Hepatocyte (in vitro differentiated cells): ENCODE measurements at regions not wholly inside any gene's neighbourhood (a gene's known extent, or its start where the extent isn't known, plus 50 kb on each side); places are given as distances from the start of the nearest gene placed in this dataset.

Experiments
- DNase-seq: peaks from one replicate; pipeline ENCODE4 v3.0.0-alpha.2; 2016; ENCODE audit warnings: low spot score
- H2AFZ ChIP-seq: fragments of 200-600 bp; sonication (generic); 2 replicates; pipeline ENCODE4 v1.6.0; 2016; ENCODE audit warnings: antibody characterized with exemption, mild to moderate bottlenecking
- H3K27ac ChIP-seq: fragments of 200-600 bp; sonication (generic); 2 replicates; pipeline ENCODE4 v1.5.1; 2016; ENCODE audit warnings: mild to moderate bottlenecking
- H3K27me3 ChIP-seq: fragments of 200-600 bp; sonication (generic); 2 replicates; pipeline ENCODE4 v1.6.1; 2016
- H3K36me3 ChIP-seq: fragments of 200-600 bp; sonication (generic); replicated peaks from 2 replicates; pipeline ENCODE4 v1.5.1; 2016; ENCODE audit warnings: low read depth; ENCODE audit not compliant: insufficient read depth
- H3K4me1 ChIP-seq: fragments of 200-600 bp; sonication (generic); 2 replicates; pipeline ENCODE4 v1.5.1; 2016; ENCODE audit warnings: mild to moderate bottlenecking, moderate library complexity; ENCODE audit not compliant: insufficient read depth
- H3K4me2 ChIP-seq: fragments of 200-600 bp; sonication (generic); 2 replicates; pipeline ENCODE4 v1.6.0; 2016
- H3K4me3 ChIP-seq: fragments of 200-600 bp; sonication (generic); 2 replicates; pipeline ENCODE4 v1.5.1; 2016; ENCODE audit warnings: mild to moderate bottlenecking
- H3K79me2 ChIP-seq: fragments of 200-600 bp; sonication (generic); 2 replicates; pipeline ENCODE4 v1.6.0; 2017; ENCODE audit warnings: mild to moderate bottlenecking
- H3K9me2 ChIP-seq: fragments of 200-600 bp; sonication (generic); replicated peaks from 2 replicates; pipeline ENCODE4 v1.6.0; 2017; ENCODE audit warnings: mild to moderate bottlenecking; ENCODE audit not compliant: insufficient read depth
- H3K9me3 ChIP-seq: fragments of 200-600 bp; sonication (generic); 2 replicates; pipeline ENCODE4 v1.5.1; 2016; ENCODE audit warnings: low read depth, mild to moderate bottlenecking
- H4K20me1 ChIP-seq: fragments of 200-600 bp; sonication (generic); 2 replicates; pipeline ENCODE4 v1.6.0; 2016; ENCODE audit warnings: mild to moderate bottlenecking; ENCODE audit not compliant: insufficient read depth, poor library complexity, severe bottlenecking
- EZH2 ChIP-seq: fragments of 200-600 bp; sonication (generic); IDR thresholded peaks from 2 replicates; pipeline ENCODE4 v1.6.1; 2016; ENCODE audit warnings: antibody characterized with exemption, mild to moderate bottlenecking, borderline replicate concordance
- EZH2phosphoT487 ChIP-seq: fragments of 200-600 bp; sonication (generic); IDR thresholded peaks from one replicate; pipeline ENCODE4 v1.6.1; 2018; ENCODE audit warnings: antibody characterized with exemption, mild to moderate bottlenecking, low read depth, moderate library complexity; ENCODE audit not compliant: unreplicated experiment, severe bottlenecking
- WGBS: methylation state at CpG from one replicate; pipeline ENCODE4 v1.1.6; 2016; ENCODE audit warnings: low lambda C conversion rate; ENCODE audit errors: missing lambda C conversion rate; 5-methylcytosine and 5-hydroxymethylcytosine counted together
- TF ChIP-seq, protein P1 (sequence below): fragments of 200-600 bp; sonication (generic); IDR thresholded peaks from 2 replicates; pipeline ENCODE4 v1.5.1; 2016; ENCODE audit warnings: antibody characterized with exemption, mild to moderate bottlenecking; ENCODE audit not compliant: poor library complexity

DNA sequence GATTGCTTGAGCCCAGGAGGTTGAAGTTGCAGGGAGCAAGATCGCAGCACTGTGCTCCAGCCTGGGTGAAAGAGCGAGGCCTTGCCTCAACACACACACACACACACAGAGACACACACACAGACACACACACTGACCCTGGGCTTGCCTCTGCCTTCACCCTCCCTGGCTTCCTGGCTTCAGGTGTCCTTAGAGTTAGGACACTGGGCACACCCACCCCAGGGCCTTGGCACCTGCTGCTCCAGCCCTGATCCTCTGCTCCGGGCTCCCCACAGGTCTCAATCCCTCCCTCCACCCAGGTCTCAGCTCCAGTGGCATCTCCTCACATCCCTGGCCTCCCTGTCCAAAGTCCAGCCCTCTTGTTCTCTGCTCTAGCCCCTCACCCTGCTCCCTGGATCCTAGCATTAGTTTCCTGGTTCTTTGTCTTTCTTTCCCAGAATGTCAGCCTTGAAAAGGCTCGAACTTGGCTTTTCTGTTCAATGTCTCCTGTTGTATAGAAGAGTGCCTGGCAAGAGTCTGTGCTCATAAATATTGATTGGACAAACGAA is 212.9 kb downstream of the C9orf50 start:
- H3K4me3 ChIP-seq = no peak overlapping the region
- DNase-seq = no peak
- no peak overlapping the region for H2AFZ ChIP-seq
- WGBS = 70% methylated on average over 5 of the region's 5 CpGs
- H3K9me3 ChIP-seq = no peaks in the 10 kb centered on the region
- H3K27ac ChIP-seq = peak overlapping the region; percentile 91
- H3K4me2 ChIP-seq = peak overlapping the region; percentile 35
- H3K4me1 ChIP-seq = peaks cover 61% of the 10 kb centered on the region
- no peaks in the 10 kb centered on the region for H3K79me2 ChIP-seq
- no peaks in the 10 kb centered on the region for H3K9me2 ChIP-seq
- no peaks in the 10 kb centered on the region for H3K27me3 ChIP-seq
- no peaks in the 10 kb centered on the region for H4K20me1 ChIP-seq
- H3K36me3 ChIP-seq = no peaks in the 10 kb centered on the region
- TF ChIP-seq, protein P1, sequence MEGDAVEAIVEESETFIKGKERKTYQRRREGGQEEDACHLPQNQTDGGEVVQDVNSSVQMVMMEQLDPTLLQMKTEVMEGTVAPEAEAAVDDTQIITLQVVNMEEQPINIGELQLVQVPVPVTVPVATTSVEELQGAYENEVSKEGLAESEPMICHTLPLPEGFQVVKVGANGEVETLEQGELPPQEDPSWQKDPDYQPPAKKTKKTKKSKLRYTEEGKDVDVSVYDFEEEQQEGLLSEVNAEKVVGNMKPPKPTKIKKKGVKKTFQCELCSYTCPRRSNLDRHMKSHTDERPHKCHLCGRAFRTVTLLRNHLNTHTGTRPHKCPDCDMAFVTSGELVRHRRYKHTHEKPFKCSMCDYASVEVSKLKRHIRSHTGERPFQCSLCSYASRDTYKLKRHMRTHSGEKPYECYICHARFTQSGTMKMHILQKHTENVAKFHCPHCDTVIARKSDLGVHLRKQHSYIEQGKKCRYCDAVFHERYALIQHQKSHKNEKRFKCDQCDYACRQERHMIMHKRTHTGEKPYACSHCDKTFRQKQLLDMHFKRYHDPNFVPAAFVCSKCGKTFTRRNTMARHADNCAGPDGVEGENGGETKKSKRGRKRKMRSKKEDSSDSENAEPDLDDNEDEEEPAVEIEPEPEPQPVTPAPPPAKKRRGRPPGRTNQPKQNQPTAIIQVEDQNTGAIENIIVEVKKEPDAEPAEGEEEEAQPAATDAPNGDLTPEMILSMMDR = no peak
- TF ChIP-seq EZH2phosphoT487 (no peak), EZH2 (no peak)

DNA sequence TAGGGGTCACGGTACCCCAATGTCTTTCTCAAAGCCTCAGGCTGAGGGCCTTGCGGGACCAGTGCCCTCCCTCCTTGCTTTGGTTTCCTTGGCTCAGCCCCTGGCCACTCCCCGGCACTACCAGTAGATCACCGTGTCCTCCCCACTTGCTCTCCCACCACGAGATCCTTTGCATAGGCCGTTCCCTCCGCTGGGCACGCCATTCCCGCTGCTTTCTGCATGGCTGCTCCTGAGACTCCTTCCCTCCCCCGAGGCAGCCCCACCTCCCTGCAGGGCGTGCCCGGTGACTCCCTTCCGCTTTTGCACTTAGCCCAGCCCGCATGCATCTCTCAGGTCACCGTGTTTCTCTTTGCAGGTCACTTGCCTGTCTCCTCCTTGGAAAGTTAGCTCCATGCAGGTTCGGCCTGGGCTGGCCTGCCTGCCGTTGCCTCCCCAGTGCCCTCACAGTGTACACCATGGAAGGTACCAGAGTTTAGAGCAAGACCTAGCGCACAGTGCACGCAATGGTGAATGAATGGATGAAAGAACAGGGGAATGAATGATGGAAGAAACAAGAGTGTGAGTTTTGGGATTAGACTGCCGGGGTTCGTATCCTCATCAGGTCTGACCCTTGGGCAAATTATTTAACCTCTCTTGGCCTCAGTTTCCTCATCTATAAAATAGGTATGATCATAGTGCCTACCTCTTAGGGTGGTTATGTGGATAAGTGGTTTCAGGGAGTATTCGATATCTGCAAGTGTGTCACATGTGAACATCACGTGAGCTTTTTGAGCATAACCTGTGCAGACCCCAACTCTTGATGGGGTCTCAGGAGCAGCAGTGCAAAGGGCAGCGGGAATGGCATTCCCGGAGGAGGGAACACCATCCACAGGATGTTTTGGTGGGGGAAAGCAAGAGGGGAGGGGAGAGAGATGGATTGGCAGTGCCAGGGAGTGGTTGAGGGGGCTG is 214.3 kb downstream of the C9orf50 start:
- peaks cover 60% of the 10 kb centered on the region for H3K4me1 ChIP-seq
- WGBS = 88% methylated on average over 25 of the region's 25 CpGs
- no peaks in the 10 kb centered on the region for H3K9me2 ChIP-seq
- no peaks in the 10 kb centered on the region for H3K9me3 ChIP-seq
- H3K36me3 ChIP-seq = no peaks in the 10 kb centered on the region
- H3K79me2 ChIP-seq = no peaks in the 10 kb centered on the region
- H4K20me1 ChIP-seq = no peaks in the 10 kb centered on the region
- no peak for DNase-seq
- H3K4me3 ChIP-seq = no peak overlapping the region
- no peak overlapping the region for H3K4me2 ChIP-seq
- H3K27ac ChIP-seq = peak overlapping the region; percentile 91
- no peaks in the 10 kb centered on the region for H3K27me3 ChIP-seq
- H2AFZ ChIP-seq = no peak overlapping the region
- TF ChIP-seq EZH2 = no peak

GRCh38 chr9:129405827-129406213 is 215.1 kb downstream of the C9orf50 start:
- Histone ChIP-seq H3K27me3 (no peaks in the 10 kb centered on the region), H3K4me2 (no peak overlapping the region), H3K4me3 (no peak overlapping the region), H3K9me3 (no peaks in the 10 kb centered on the region), H3K79me2 (no peaks in the 10 kb centered on the region), H3K27ac (peak overlapping the region; percentile 91), H3K36me3 (no peaks in the 10 kb centered on the region), H4K20me1 (no peaks in the 10 kb centered on the region), H3K9me2 (no peaks in the 10 kb centered on the region), H3K4me1 (peaks cover 59% of the 10 kb centered on the region), H2AFZ (no peak overlapping the region)
- no peak for DNase-seq
- 95% methylated on average over 6 of the region's 6 CpGs for WGBS
- TF ChIP-seq, protein P1 = no peak
- no peak for TF ChIP-seq EZH2
- no peak for TF ChIP-seq EZH2phosphoT487
